HUES64 (cell line): ENCODE measurements at regions not wholly inside any gene's neighbourhood (a gene's known extent, or its start where the extent isn't known, plus 50 kb on each side); places are given as distances from the start of the nearest gene placed in this dataset.
"Not testable (repeated sequence)": the region's sequence is repeated elsewhere in the genome, so short reads cannot be mapped to it uniquely, and the experiment has no call there.

Experiments used
- H3K27ac ChIP-seq: 2 replicates; pipeline ENCODE4 v1.7.0; 2013; ENCODE audit warnings: low read depth, low read length, inconsistent platforms
- H3K27me3 ChIP-seq: 2 replicates; pipeline ENCODE4 v1.6.1; 2013; ENCODE audit warnings: mild to moderate bottlenecking, low read length; ENCODE audit not compliant: insufficient read depth
- H3K36me3 ChIP-seq: 2 replicates; pipeline ENCODE4 v1.6.1; 2013; ENCODE audit warnings: mild to moderate bottlenecking, low read length; ENCODE audit not compliant: insufficient read depth
- H3K4me1 ChIP-seq: 2 replicates; pipeline ENCODE4 v1.6.1; 2013; ENCODE audit warnings: mild to moderate bottlenecking, low read length, moderate library complexity; ENCODE audit not compliant: insufficient read depth
- H3K4me3 ChIP-seq: 2 replicates; pipeline ENCODE4 v1.5.1; 2013; ENCODE audit warnings: mild to moderate bottlenecking, low read length, moderate library complexity
- H3K9ac ChIP-seq: 2 replicates; pipeline ENCODE4 v1.6.1; 2013; ENCODE audit warnings: mild to moderate bottlenecking, low read depth, low read length
- H3K9me3 ChIP-seq: 2 replicates; pipeline ENCODE4 v1.6.1; 2013; ENCODE audit warnings: low read depth, low read length; ENCODE audit not compliant: insufficient read depth
- whole genome bisulfite sequencing: fragments of 150-250, 120-280 bp; methylation state at CpG from one replicate; pipeline ENCODE4 v1.1.7; 2013; ENCODE audit warnings: missing lambda C conversion rate; 5-methylcytosine and 5-hydroxymethylcytosine counted together

DNA sequence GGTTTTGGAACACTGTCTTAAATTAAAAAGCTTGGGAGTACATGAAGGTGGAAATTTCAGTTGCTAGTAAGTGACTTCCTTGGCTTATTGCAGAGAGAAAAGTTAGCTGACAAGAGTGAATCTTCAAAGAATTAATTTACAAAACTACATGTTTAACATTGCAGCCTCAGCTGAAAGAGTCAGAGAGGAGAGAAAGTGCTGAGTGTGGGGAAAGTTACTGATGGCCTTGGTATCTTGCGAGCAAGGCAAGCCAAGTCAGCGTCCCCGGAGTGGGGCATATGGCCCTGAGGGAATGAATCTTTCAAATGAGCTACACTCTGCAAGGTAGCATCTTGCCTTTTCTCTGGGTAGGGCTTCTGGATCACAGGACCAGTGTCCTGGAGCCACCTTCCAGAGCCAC is 131.3 kb downstream of the LPIN1 start:
- Histone ChIP-seq H3K27me3 (no peaks in the 10 kb centered on the region), H3K4me3 (no peak overlapping the region), H3K36me3 (no peaks in the 10 kb centered on the region), H3K9me3 (no peaks in the 10 kb centered on the region), H3K9ac (no peak overlapping the region), H3K4me1 (no peaks in the 10 kb centered on the region), H3K27ac (no peak overlapping the region)
- WGBS: 98% methylated on average over 3 of the region's 3 CpGs

GRCh38 chr2:11885253-11885652 is 138.8 kb downstream of the LPIN1 start:
- H3K4me3 ChIP-seq, H3K9ac ChIP-seq, H3K4me1 ChIP-seq, H3K36me3 ChIP-seq, H3K27ac ChIP-seq, H3K27me3 ChIP-seq: not testable (repeated sequence)
- WGBS: 97% methylated on average over 4 of the region's 4 CpGs
- peaks cover 22% of the 10 kb centered on the region for H3K9me3 ChIP-seq

DNA sequence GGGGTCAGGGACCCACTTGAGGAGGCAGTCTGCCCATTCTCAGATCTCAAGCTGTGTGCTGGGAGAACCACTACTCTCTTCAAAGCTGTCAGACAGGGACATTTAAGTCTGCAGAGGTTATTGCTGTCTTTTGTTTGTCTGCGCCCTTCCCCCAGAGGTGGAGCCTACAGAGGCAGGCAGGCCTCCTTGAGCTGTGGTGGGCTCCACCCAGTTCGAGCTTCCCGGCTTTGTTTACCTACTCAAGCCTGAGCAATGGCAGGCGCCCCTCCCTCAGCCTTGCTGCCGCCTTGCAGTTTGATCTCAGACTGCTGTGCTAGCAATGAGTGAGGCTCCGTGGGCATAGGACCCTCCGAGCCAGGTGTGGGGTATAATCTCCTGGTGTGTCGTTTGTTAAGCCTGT is 140.5 kb downstream of the LPIN1 start:
- H3K4me3 ChIP-seq, H3K36me3 ChIP-seq, H3K27ac ChIP-seq, H3K4me1 ChIP-seq, H3K9ac ChIP-seq, H3K27me3 ChIP-seq: not testable (repeated sequence)
- H3K9me3 ChIP-seq: peaks cover 22% of the 10 kb centered on the region
- 91% methylated on average over 8 of the region's 8 CpGs for WGBS

DNA sequence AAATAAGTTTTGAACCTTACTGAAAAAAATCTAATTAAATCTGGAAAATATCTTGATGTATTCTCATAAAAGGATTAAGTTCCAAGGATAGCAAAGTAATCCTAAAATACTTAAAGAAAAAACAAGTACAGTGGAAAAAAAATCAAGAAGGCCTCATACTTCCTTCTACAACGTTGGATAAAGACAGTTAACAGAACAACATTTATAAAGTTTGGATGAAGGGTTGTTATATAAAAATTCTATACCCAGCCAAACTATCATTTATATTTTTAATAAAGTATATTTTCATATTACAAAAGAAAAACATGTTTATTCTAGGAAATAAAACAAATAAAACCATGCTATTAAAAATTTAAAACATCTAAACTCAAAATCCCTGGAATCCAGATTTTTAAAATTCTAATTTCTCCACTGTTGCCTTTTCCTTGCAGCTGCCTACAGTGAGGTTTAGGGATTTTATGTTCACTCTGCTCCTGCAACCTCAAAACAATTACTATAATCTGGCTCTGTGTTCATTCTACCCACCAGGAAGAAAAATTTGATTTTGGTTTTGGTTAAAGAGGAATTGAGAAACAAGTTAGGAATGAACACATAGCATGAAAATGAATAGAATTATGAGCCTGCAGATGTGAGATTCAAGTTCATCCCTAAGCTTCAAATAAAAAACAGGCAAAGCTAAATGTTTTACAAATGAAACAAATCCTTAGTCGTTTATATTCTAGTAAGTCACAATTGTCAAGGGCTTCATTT is 142.8 kb downstream of the LPIN1 start:
- Histone ChIP-seq H3K4me1 (no peaks in the 10 kb centered on the region), H3K4me3 (no peak overlapping the region), H3K36me3 (no peaks in the 10 kb centered on the region), H3K27ac (no peak overlapping the region), H3K9ac (no peak overlapping the region), H3K9me3 (peaks cover 22% of the 10 kb centered on the region), H3K27me3 (no peaks in the 10 kb centered on the region)
- 100% methylated on average over 1 of the region's 2 CpGs for WGBS

GRCh38 chr2:11889854-11890253 is 143.4 kb downstream of the LPIN1 start:
- H3K27ac ChIP-seq: no peak overlapping the region
- no peaks in the 10 kb centered on the region for H3K4me1 ChIP-seq
- H3K36me3 ChIP-seq: no peaks in the 10 kb centered on the region
- H3K9me3 ChIP-seq: peaks cover 22% of the 10 kb centered on the region
- H3K9ac ChIP-seq: no peak overlapping the region
- 100% methylated on average over 1 of the region's 1 CpG for WGBS
- H3K27me3 ChIP-seq: no peaks in the 10 kb centered on the region
- no peak overlapping the region for H3K4me3 ChIP-seq

DNA sequence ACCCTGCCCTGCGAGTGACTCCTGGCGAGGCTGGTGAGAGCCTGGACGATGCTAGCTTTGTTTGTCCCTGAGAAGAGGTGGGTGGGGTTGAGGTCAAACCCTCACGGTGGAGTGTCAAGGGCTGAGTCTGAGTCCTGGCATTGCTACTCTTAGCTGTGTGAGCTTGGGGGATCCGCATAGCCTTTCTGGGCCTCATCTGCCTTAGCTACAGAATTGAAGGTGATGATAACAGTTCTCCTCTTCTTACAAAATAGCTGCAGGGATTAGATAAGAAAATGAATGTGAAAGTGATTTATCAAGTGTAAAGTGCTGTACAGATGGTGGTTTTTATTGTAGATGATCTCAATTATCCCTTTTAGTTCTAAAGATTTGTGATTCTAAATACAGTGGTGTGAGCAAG is 144.6 kb downstream of the LPIN1 start:
- peaks cover 22% of the 10 kb centered on the region for H3K9me3 ChIP-seq

DNA sequence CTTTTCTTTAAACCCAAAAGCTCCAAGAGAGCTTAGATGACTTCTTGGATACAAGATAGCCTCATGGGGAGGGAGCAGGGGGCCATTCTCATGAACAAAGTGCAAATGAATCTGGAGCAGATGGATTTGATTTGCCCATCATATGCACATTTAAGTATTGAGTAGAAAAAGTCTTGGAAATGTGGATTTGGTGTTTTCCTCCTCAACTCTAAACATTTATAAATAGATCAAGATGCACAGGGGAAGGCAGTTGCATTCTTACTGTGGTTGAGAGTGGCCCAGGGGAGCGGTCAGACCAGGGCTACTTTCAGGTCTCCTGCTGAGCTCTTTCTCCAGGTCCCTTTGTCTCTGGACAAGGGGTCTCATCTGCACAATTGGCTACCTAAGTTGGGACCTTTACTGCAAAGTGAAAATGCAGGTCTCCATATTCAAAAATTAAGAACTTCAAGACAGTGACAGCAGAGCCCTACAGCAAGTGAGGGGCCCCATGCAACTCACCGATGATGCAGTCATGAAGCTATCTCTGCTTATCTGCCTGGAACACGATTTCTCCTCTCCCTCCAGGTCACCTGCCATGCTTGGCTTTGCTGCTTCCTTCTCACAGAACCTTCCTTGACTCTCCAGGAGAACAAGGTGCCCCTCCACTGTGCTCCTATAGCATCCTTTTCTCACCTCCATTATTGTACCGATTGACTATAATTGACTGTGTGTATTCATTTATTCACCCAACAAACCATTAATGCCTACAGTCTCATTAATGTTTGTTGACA is 145.4 kb downstream of the LPIN1 start:
- Histone ChIP-seq H3K4me1 (peaks cover 7% of the 10 kb centered on the region; the same call in 1 of the 2 replicates), H3K9me3 (peaks cover 22% of the 10 kb centered on the region), H3K36me3 (no peaks in the 10 kb centered on the region), H3K27me3 (no peaks in the 10 kb centered on the region), H3K27ac (no peak overlapping the region), H3K9ac (no peak overlapping the region), H3K4me3 (no peak overlapping the region)
- WGBS: 88% methylated on average over 4 of the region's 4 CpGs

More for the DNA sequence above, 144.6 kb downstream of the LPIN1 start:
- H3K27me3 ChIP-seq: no peaks in the 10 kb centered on the region
- H3K27ac ChIP-seq: no peak overlapping the region
- no peak overlapping the region for H3K9ac ChIP-seq
- WGBS: 91% methylated on average over 5 of the region's 5 CpGs
- no peaks in the 10 kb centered on the region for H3K4me1 ChIP-seq
- no peak overlapping the region for H3K4me3 ChIP-seq
- no peaks in the 10 kb centered on the region for H3K36me3 ChIP-seq

DNA sequence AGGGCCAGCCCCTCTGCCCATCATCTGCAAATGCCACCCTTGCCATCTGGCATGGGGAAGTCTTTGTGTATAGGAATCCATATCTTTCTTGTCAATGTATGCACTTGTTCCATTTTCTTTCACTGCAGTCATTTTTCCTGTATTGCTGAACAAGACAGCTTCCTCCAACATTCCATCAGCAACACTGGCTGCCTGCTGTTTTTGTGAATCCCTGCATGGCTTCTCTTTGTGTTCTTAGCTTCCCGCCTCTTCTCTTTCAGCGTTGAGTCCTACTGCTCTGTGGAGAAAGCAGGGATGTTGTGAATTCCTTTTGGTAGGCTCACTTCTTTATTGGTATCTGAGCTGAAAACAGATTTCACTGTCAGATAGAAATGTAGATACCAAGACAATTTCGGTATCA is 150.0 kb downstream of the LPIN1 start:
- 56% methylated on average over 1 of the region's 3 CpGs for WGBS
- Histone ChIP-seq H3K36me3 (no peaks in the 10 kb centered on the region), H3K9ac (no peak overlapping the region), H3K27ac (no peak overlapping the region), H3K9me3 (no peaks in the 10 kb centered on the region), H3K4me3 (no peak overlapping the region), H3K4me1 (peaks cover 11% of the 10 kb centered on the region; the same call in 1 of the 2 replicates), H3K27me3 (no peaks in the 10 kb centered on the region)

DNA sequence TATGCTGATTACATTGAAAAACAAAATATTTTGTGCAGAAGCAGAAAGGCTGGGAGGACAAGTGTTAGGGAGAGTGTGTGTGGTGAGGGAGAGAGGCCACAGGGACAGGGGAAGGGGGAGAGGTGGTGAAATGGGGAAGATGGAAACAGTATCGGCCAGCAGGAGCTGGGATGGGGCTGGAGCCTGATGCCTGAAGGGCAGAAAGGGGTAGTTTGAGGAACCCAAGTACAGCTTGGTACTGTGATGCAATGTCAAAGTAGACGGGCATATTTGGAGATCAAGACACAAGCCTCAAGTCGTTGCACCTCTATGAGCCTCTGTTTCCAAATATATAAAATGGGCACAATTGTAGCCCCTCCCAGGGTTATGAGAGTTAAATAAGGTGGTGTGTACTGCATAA is 152.1 kb downstream of the LPIN1 start:
- no peaks in the 10 kb centered on the region for H3K36me3 ChIP-seq
- H3K4me1 ChIP-seq: peaks cover 11% of the 10 kb centered on the region; the same call in 1 of the 2 replicates
- H3K9ac ChIP-seq: no peak overlapping the region
- H3K4me3 ChIP-seq: no peak overlapping the region
- H3K9me3 ChIP-seq: no peaks in the 10 kb centered on the region
- no peaks in the 10 kb centered on the region for H3K27me3 ChIP-seq
- 92% methylated on average over 3 of the region's 3 CpGs for WGBS
- no peak overlapping the region for H3K27ac ChIP-seq

GRCh38 chr2:11899264-11899818 is 152.9 kb downstream of the LPIN1 start:
- 94% methylated on average over 7 of the region's 7 CpGs for WGBS

DNA sequence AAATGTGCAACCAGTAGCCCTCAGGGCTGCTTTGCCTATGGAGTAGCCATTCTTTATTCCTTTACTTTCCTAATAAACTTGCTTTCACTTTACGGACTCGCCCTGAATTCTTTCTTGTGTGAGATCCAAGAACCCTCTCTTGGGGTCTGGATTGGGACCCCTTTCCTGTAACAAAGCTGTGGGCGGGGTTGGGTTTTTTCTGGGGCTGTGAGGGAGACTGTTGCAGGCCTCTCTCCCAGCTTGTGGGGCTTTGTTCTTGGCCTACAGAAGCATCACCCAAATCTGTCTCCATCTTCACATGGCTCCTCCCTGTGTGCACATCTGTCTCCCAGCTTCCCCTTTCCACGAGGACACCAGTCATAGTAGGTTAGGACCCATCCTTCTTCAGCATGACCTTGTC is 154.5 kb downstream of the LPIN1 start:
- H3K27ac ChIP-seq, H3K27me3 ChIP-seq, H3K4me3 ChIP-seq, H3K9me3 ChIP-seq, H3K36me3 ChIP-seq, H3K9ac ChIP-seq: not testable (repeated sequence)
- peaks cover 11% of the 10 kb centered on the region; the same call in 1 of the 2 replicates for H3K4me1 ChIP-seq
- WGBS: 99% methylated on average over 4 of the region's 4 CpGs

More at GRCh38 chr2:11899264-11899818, 152.9 kb downstream of the LPIN1 start:
- Histone ChIP-seq H3K27ac (no peak overlapping the region), H3K36me3 (no peaks in the 10 kb centered on the region), H3K27me3 (no peaks in the 10 kb centered on the region), H3K4me3 (no peak overlapping the region), H3K9me3 (no peaks in the 10 kb centered on the region), H3K4me1 (peaks cover 11% of the 10 kb centered on the region; the same call in 1 of the 2 replicates), H3K9ac (no peak overlapping the region)
